ENCODE measurements at regions not wholly inside any gene's neighbourhood (a gene's known extent, or its start where the extent isn't known, plus 50 kb on each side); places are given as distances from the start of the nearest gene placed in this dataset.

GRCh38 chr3:181050738-181051137 lies 61.2 kb upstream of the DNAJC19 start:
- no peaks in the 10 kb centered on the region for H3K4me1 ChIP-seq (ENCODE audit: insufficient read depth)
- Mint-ChIP-seq H3K9me3 (peaks cover 22% of the 10 kb centered on the region), H3K27ac (no peak overlapping the region), H3K4me3 (no peak overlapping the region), H3K27me3 (ENCODE audit: insufficient read depth, low read depth, poor library complexity) (peaks cover 1% of the 10 kb centered on the region), H3K36me3 (ENCODE audit: low read depth) (peaks cover 17% of the 10 kb centered on the region), H3K4me1 (no peaks in the 10 kb centered on the region)
- no peak overlapping the region for H3K4me3 ChIP-seq
- no peaks in the 10 kb centered on the region for H4K20me1 ChIP-seq (replicated peaks; ENCODE audit: insufficient read depth)
- H3K9me2 ChIP-seq (ENCODE audit: insufficient read depth) = no peaks in the 10 kb centered on the region
- peak overlapping the region; percentile 47 for H2AFZ ChIP-seq
- ATAC-seq (peak; percentile 69), DNase-seq (ENCODE audit: low spot score) (no peak)
- no peak overlapping the region for H3K27ac ChIP-seq (ENCODE audit: low read depth)
- no peak overlapping the region for H3K4me2 ChIP-seq
- TF ChIP-seq NANOG (IDR thresholded peaks at IDR 0.05; ENCODE audit: borderline replicate concordance) (no peak), ZNF114 (CRISPR knock-in tag; IDR thresholded peaks at IDR 0.05) (no peak), ZNF462 (CRISPR knock-in tag; IDR thresholded peaks at IDR 0.05) (no peak), JUNB (IDR thresholded peaks at IDR 0.05; ENCODE audit: unreplicated experiment) (no peak), ETS1 (IDR thresholded peaks at IDR 0.05) (no peak), ZNF331 (CRISPR knock-in tag; IDR thresholded peaks at IDR 0.05; ENCODE audit: low read depth) (no peak), CREB1 (CRISPR knock-in tag; IDR thresholded peaks at IDR 0.05; ENCODE audit: low read depth) (no peak), STAT1 (IDR thresholded peaks at IDR 0.05; ENCODE audit: unreplicated experiment) (no peak), EZH2 (IDR thresholded peaks at IDR 0.05; ENCODE audit: low read depth, unreplicated experiment) (no peak), EZH2phosphoT487 (IDR thresholded peaks at IDR 0.05; ENCODE audit: unreplicated experiment) (no peak), POLR2AphosphoS5 (IDR thresholded peaks at IDR 0.05; ENCODE audit: low read depth) (no peak)
- TF ChIP-seq, protein P1, sequence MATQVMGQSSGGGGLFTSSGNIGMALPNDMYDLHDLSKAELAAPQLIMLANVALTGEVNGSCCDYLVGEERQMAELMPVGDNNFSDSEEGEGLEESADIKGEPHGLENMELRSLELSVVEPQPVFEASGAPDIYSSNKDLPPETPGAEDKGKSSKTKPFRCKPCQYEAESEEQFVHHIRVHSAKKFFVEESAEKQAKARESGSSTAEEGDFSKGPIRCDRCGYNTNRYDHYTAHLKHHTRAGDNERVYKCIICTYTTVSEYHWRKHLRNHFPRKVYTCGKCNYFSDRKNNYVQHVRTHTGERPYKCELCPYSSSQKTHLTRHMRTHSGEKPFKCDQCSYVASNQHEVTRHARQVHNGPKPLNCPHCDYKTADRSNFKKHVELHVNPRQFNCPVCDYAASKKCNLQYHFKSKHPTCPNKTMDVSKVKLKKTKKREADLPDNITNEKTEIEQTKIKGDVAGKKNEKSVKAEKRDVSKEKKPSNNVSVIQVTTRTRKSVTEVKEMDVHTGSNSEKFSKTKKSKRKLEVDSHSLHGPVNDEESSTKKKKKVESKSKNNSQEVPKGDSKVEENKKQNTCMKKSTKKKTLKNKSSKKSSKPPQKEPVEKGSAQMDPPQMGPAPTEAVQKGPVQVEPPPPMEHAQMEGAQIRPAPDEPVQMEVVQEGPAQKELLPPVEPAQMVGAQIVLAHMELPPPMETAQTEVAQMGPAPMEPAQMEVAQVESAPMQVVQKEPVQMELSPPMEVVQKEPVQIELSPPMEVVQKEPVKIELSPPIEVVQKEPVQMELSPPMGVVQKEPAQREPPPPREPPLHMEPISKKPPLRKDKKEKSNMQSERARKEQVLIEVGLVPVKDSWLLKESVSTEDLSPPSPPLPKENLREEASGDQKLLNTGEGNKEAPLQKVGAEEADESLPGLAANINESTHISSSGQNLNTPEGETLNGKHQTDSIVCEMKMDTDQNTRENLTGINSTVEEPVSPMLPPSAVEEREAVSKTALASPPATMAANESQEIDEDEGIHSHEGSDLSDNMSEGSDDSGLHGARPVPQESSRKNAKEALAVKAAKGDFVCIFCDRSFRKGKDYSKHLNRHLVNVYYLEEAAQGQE (IDR thresholded peaks at IDR 0.05; ENCODE audit: unreplicated experiment) = no peak
- TF ChIP-seq, protein P2, sequence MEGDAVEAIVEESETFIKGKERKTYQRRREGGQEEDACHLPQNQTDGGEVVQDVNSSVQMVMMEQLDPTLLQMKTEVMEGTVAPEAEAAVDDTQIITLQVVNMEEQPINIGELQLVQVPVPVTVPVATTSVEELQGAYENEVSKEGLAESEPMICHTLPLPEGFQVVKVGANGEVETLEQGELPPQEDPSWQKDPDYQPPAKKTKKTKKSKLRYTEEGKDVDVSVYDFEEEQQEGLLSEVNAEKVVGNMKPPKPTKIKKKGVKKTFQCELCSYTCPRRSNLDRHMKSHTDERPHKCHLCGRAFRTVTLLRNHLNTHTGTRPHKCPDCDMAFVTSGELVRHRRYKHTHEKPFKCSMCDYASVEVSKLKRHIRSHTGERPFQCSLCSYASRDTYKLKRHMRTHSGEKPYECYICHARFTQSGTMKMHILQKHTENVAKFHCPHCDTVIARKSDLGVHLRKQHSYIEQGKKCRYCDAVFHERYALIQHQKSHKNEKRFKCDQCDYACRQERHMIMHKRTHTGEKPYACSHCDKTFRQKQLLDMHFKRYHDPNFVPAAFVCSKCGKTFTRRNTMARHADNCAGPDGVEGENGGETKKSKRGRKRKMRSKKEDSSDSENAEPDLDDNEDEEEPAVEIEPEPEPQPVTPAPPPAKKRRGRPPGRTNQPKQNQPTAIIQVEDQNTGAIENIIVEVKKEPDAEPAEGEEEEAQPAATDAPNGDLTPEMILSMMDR (conservative IDR thresholded peaks at IDR 0.05; ENCODE audit: low read depth in 2 of 2) = no peak
- no peaks in the 10 kb centered on the region for H3K27me3 ChIP-seq (ENCODE audit: insufficient read depth)
- no peaks in the 10 kb centered on the region for H3F3A ChIP-seq (replicated peaks; ENCODE audit: low read depth)
- no peaks in the 10 kb centered on the region for H3K79me2 ChIP-seq (replicated peaks; ENCODE audit: insufficient read depth)
- H3K36me3 ChIP-seq (ENCODE audit: insufficient read depth) = no peaks in the 10 kb centered on the region

Measured in GM23338 (cell line).